Colonic mucosa (tissue), 4 donors: ENCODE measurements at regions not wholly inside any gene's neighbourhood (a gene's known extent, or its start where the extent isn't known, plus 50 kb on each side); places are given as distances from the start of the nearest gene placed in this dataset.

ENCODE experiments used
- DNase-seq: peaks from one replicate; pipeline ENCODE4 v3.0.0-alpha.2; 2020
- H3K27ac ChIP-seq: fragments of 200-600 bp; one replicate; pipeline ENCODE4 v1.8.0; 2021
- H3K27me3 ChIP-seq: fragments of 200-600 bp; one replicate; pipeline ENCODE4 v1.8.0; 2021
- H3K36me3 ChIP-seq: fragments of 200-600 bp; one replicate; pipeline ENCODE4 v1.8.0; 2021
- H3K4me1 ChIP-seq: fragments of 200-600 bp; one replicate; pipeline ENCODE4 v1.8.0; 2021; ENCODE audit warnings: mild to moderate bottlenecking
- H3K4me3 ChIP-seq: fragments of 200-600 bp; one replicate; pipeline ENCODE4 v1.8.0; 2021
- H3K9ac ChIP-seq, 2 donors: one replicate each; pipeline ENCODE4 v1.7.0; 2013; ENCODE audit warnings: control low read depth in 2 of 2, low read depth in 2 of 2, low read length in 2 of 2
- H3K9me3 ChIP-seq: fragments of 200-600 bp; one replicate; pipeline ENCODE4 v1.8.0; 2021
- CTCF ChIP-seq: fragments of 200-600 bp; IDR thresholded peaks from one replicate; pipeline ENCODE4 v1.8.0; 2022; ENCODE audit warnings: antibody characterized with exemption, mild to moderate bottlenecking
- intact Hi-C: fragments of 100-400 bp; cut with DNase I; formaldehyde crosslinking; loops from one replicate; pipeline ENCODE4 v1.14.1; 2022
- donor health status: healthy.
- donor health status: DM: no; HTN: no; CAD: no.
- donor health status: DM: no; HTN: no; CAD: no.

- intact Hi-C loops, result no loop called here
- Histone ChIP-seq H3K36me3 (no peaks in the 10 kb centered on the region), H3K9ac (no peak overlapping the region), H3K27ac (peak overlapping the region; percentile 0), H3K9me3 (no peaks in the 10 kb centered on the region), H3K4me1 (no peaks in the 10 kb centered on the region), H3K4me3 (no peak overlapping the region), H3K27me3 (no peaks in the 10 kb centered on the region)
- peak; percentile 39 for DNase-seq
- TF ChIP-seq CTCF, result no peak
These were observed 150.1 kb upstream of the SHH start for GRCh38 chr7:155962191-155962967.

- no peak for TF ChIP-seq CTCF
- no peak for DNase-seq
- intact Hi-C loops, result no loop called here
- no peaks in the 10 kb centered on the region for H3K9me3 ChIP-seq
- no peaks in the 10 kb centered on the region for H3K36me3 ChIP-seq
- no peaks in the 10 kb centered on the region for H3K4me1 ChIP-seq
- H3K9ac ChIP-seq, result peak overlapping the region in 1 of 2 donors; percentile 55
- no peaks in the 10 kb centered on the region for H3K27me3 ChIP-seq
- H3K27ac ChIP-seq, result peak overlapping the region; percentile 0
- no peak overlapping the region for H3K4me3 ChIP-seq
These were observed 149.3 kb upstream of the SHH start for GRCh38 chr7:155961241-155962190.

GRCh38 chr7:155959894-155960293, 147.6 kb upstream of the SHH start:
- peak; percentile 87 for DNase-seq
- no peaks in the 10 kb centered on the region for H3K36me3 ChIP-seq
- H3K4me3 ChIP-seq, result no peak overlapping the region
- intact Hi-C loops, result no loop called here
- H3K9ac ChIP-seq, result peak overlapping the region in 1 of 2 donors; percentile 19
- no peak for TF ChIP-seq CTCF
- H3K27me3 ChIP-seq, result no peaks in the 10 kb centered on the region
- H3K4me1 ChIP-seq, result no peaks in the 10 kb centered on the region
- no peaks in the 10 kb centered on the region for H3K9me3 ChIP-seq
- H3K27ac ChIP-seq, result peak overlapping the region; percentile 65

- H3K9ac ChIP-seq, result no peak overlapping the region
- H3K9me3 ChIP-seq, result no peaks in the 10 kb centered on the region
- H3K36me3 ChIP-seq, result no peaks in the 10 kb centered on the region
- no peak overlapping the region for H3K27ac ChIP-seq
- intact Hi-C loops, result no loop called here
- H3K27me3 ChIP-seq, result no peaks in the 10 kb centered on the region
- no peak for DNase-seq
- no peaks in the 10 kb centered on the region for H3K4me1 ChIP-seq
- no peak overlapping the region for H3K4me3 ChIP-seq
- no peak for TF ChIP-seq CTCF
These were observed 144.7 kb upstream of the SHH start for GRCh38 chr7:155956977-155957376.

GRCh38 chr7:155955367-155955635, 143.0 kb upstream of the SHH start:
- TF ChIP-seq CTCF, result no peak
- no peak for DNase-seq

More at GRCh38 chr7:155955367-155955635, 143.0 kb upstream of the SHH start:
- H3K27ac ChIP-seq, result no peak overlapping the region
- H3K4me1 ChIP-seq, result no peaks in the 10 kb centered on the region
- H3K9me3 ChIP-seq, result no peaks in the 10 kb centered on the region
- H3K36me3 ChIP-seq, result no peaks in the 10 kb centered on the region
- H3K9ac ChIP-seq, result no peak overlapping the region
- H3K4me3 ChIP-seq, result no peak overlapping the region
- no peaks in the 10 kb centered on the region for H3K27me3 ChIP-seq
- intact Hi-C loops, result no loop called here
